Panc1 (cell line): ENCODE measurements at regions not wholly inside any gene's neighbourhood (a gene's known extent, or its start where the extent isn't known, plus 50 kb on each side); places are given as distances from the start of the nearest gene placed in this dataset.

Source experiments
- ATAC-seq: fragments of 200-7000 bp; cut with Tn5 transposase; 2 replicates; pipeline ENCODE4 v1.9.1; 2020; ENCODE audit warnings: mild to moderate bottlenecking, moderate library complexity
- BruUV-seq: library from RNA; stranded (reverse); fragments of 400-500 nt; replicated peaks from 2 replicates; lab custom pipeline; 2021; lab: Mats Ljungman, UMichigan
- CTCF ChIA-PET: fragments of 300-600 bp; sonication (Branson Sonifier 250); formaldehyde crosslinking; loops from one replicate; lab custom pipeline; 2022; ENCODE audit warnings: antibody characterized with exemption; lab: Charles Lee
- POLR2A ChIA-PET: fragments of 300-600 bp; sonication (Branson Sonifier 250); formaldehyde crosslinking; loops from one replicate; lab custom pipeline; 2022; ENCODE audit warnings: antibody characterized with exemption; lab: Charles Lee
- DNase-seq: peaks from one replicate; pipeline ENCODE4 v3.0.0-alpha.2; 2010; ENCODE audit warnings: low read depth, low spot score
- H3K27ac ChIP-seq: 2 replicates; pipeline ENCODE4 v1.5.1; 2011; ENCODE audit warnings: mild to moderate bottlenecking, low read length, inconsistent platforms
- H3K27me3 ChIP-seq: fragments of 200-500 bp; sonication (Bioruptor generic); 2 replicates; pipeline ENCODE4 v1.6.0; 2014; ENCODE audit warnings: low read length, inconsistent platforms; ENCODE audit not compliant: control insufficient read depth, insufficient read depth
- H3K36me3 ChIP-seq: fragments of 200-500 bp; sonication (Bioruptor generic); 2 replicates; pipeline ENCODE4 v1.5.1; 2014; ENCODE audit warnings: inconsistent platforms, mild to moderate bottlenecking, low read length, moderate library complexity; ENCODE audit not compliant: control insufficient read depth, insufficient read depth
- H3K4me1 ChIP-seq: 2 replicates; pipeline ENCODE4 v1.5.1; 2011; ENCODE audit warnings: inconsistent platforms, mild to moderate bottlenecking, low read length, moderate library complexity; ENCODE audit not compliant: control insufficient read depth, insufficient read depth
- H3K4me3 ChIP-seq, 2 experiments: 2 replicates each; pipeline ENCODE4 v1.5.1; 2011 to 2012; ENCODE audit warnings: low read depth in 2 of 2, low read length in 2 of 2, mild to moderate bottlenecking in 2 of 2, inconsistent platforms in 1 of 2, moderate library complexity in 1 of 2
- H3K9me3 ChIP-seq: fragments of 200-500 bp; sonication (Bioruptor generic); 2 replicates; pipeline ENCODE4 v1.5.1; 2014; ENCODE audit warnings: low read depth, mild to moderate bottlenecking, inconsistent platforms, low read length, moderate library complexity; ENCODE audit not compliant: control insufficient read depth, insufficient read depth
- CTCF ChIP-seq: fragments of 450-650 bp; IDR thresholded peaks from 2 replicates; pipeline ENCODE4 v1.5.1; 2017; ENCODE audit warnings: mild to moderate bottlenecking
- POLR2AphosphoS5 ChIP-seq: IDR thresholded peaks from 2 replicates; pipeline ENCODE4 v1.6.1; 2012; ENCODE audit warnings: mild to moderate bottlenecking, low read depth, low read length, moderate library complexity
- REST ChIP-seq, 2 experiments: IDR thresholded peaks; 2 replicates each; pipeline ENCODE4 v1.6.1; 2011 to 2012; ENCODE audit warnings: low read depth in 2 of 2, control low read depth in 1 of 2, low read length in 1 of 2, mild to moderate bottlenecking in 1 of 2, moderate library complexity in 1 of 2; ENCODE audit not compliant: insufficient read depth in 1 of 2
- SIN3A ChIP-seq: IDR thresholded peaks from 2 replicates; pipeline ENCODE4 v1.6.1; 2012; ENCODE audit warnings: low read depth, mild to moderate bottlenecking, low read length, moderate library complexity, borderline replicate concordance; ENCODE audit not compliant: insufficient read depth
- TCF7L2 ChIP-seq: IDR thresholded peaks from 2 replicates; pipeline ENCODE4 v1.6.1; 2011; ENCODE audit warnings: mild to moderate bottlenecking, low read depth, low read length, inconsistent platforms
- in situ Hi-C: cut with HindIII; loops from 2 replicates; pipeline ENCODE4 v1.10.0; 2016; ENCODE audit warnings: low sequenced_read_pairs, low pct_unique_long_range_greater_than_20kb
- intact Hi-C: fragments of 100-400 bp; cut with micrococcal nuclease; formaldehyde crosslinking; loops from one replicate; pipeline ENCODE4 v1.10.0; 2022; ENCODE audit not compliant: unreplicated experiment

- ChIA-PET POLR2A (no interaction called here), CTCF (no interaction called here)
- Histone ChIP-seq H3K4me1 (no peaks in the 10 kb centered on the region), H3K36me3 (no peaks in the 10 kb centered on the region), H3K4me3 (no peak overlapping the region), H3K9me3 (no peaks in the 10 kb centered on the region), H3K27ac (no peak overlapping the region), H3K27me3 (no peaks in the 10 kb centered on the region)
- in situ Hi-C loops = no loop called here
- no peak for DNase-seq
- no peak for ATAC-seq
- no TSS peak for BruUV-seq
- intact Hi-C loops = no loop called here
- TF ChIP-seq CTCF (no peak), SIN3A (no peak), REST (IDR thresholded peaks at IDR 0.05; ENCODE audit: insufficient read depth in 1 of 2, low read depth in 2 of 2, low read length in 1 of 2) (no peak), POLR2AphosphoS5 (no peak), TCF7L2 (no peak)
These were observed 167.3 kb upstream of the VEGFC start for GRCh38 chr4:176959980-176960379.

GRCh38 chr4:176963121-176963520, 170.4 kb upstream of the VEGFC start:
- in situ Hi-C loops = no loop called here

More at GRCh38 chr4:176963121-176963520, 170.4 kb upstream of the VEGFC start:
- no peak for TF ChIP-seq POLR2AphosphoS5
- no peak for TF ChIP-seq TCF7L2
- no peak for TF ChIP-seq CTCF
- TF ChIP-seq SIN3A = no peak
- TF ChIP-seq REST (IDR thresholded peaks at IDR 0.05; ENCODE audit: insufficient read depth in 1 of 2, low read depth in 2 of 2, low read length in 1 of 2) = no peak
- no peak overlapping the region for H3K4me3 ChIP-seq
- ChIA-PET CTCF (no interaction called here), POLR2A (no interaction called here)
- intact Hi-C loops = no loop called here
- H3K4me1 ChIP-seq = no peaks in the 10 kb centered on the region
- ATAC-seq (no peak), DNase-seq (no peak)
- H3K27ac ChIP-seq = no peak overlapping the region
- H3K36me3 ChIP-seq = no peaks in the 10 kb centered on the region
- no peaks in the 10 kb centered on the region for H3K9me3 ChIP-seq
- no peaks in the 10 kb centered on the region for H3K27me3 ChIP-seq
- BruUV-seq = no TSS peak
